CD4-positive, alpha-beta T cell treated with Interleukin-10 for 1 hour (primary cell): ENCODE measurements at regions not wholly inside any gene's neighbourhood (a gene's known extent, or its start where the extent isn't known, plus 50 kb on each side); places are given as distances from the start of the nearest gene placed in this dataset.

ENCODE experiments used
- DNase-seq: peaks from one replicate; pipeline ENCODE4 v3.0.0-alpha.2; 2020

DNA sequence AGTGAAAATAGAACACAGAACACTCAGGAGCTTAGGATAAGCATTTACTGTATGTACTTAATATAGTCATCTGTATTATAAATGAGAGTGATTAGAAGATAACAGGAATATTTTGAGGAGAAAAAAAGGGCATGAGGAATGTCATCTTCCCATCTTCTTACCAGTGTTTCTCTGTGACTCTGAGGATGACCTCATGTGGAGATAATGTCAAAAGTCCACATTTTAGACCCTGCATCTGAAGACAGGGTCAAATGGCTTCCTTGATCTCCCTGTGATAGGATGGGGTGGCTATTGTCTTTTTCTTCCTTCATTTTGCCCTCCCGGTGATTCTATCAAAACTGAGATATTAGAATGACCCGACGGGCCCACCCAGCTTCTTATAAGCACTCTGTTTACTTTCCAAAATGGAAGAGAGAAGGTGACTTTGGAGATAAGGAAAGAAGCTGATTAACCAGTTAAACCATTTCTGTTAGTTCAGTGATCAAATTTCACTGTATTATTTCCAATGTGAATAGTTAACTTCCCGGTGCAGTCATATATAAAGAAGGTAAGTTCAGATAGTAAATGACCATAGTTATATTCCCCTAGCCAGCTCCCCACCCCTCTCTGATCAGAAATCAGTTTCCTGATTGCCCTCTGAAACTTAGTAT is 115.7 kb upstream of the SALL4 start:
- no peak for DNase-seq

GRCh38 chr20:51916244-51916643 is 113.9 kb upstream of the SALL4 start:
- DNase-seq, result no peak

- no peak for DNase-seq
Observed at GRCh38 chr20:51914758-51915157, 112.4 kb upstream of the SALL4 start.

DNA sequence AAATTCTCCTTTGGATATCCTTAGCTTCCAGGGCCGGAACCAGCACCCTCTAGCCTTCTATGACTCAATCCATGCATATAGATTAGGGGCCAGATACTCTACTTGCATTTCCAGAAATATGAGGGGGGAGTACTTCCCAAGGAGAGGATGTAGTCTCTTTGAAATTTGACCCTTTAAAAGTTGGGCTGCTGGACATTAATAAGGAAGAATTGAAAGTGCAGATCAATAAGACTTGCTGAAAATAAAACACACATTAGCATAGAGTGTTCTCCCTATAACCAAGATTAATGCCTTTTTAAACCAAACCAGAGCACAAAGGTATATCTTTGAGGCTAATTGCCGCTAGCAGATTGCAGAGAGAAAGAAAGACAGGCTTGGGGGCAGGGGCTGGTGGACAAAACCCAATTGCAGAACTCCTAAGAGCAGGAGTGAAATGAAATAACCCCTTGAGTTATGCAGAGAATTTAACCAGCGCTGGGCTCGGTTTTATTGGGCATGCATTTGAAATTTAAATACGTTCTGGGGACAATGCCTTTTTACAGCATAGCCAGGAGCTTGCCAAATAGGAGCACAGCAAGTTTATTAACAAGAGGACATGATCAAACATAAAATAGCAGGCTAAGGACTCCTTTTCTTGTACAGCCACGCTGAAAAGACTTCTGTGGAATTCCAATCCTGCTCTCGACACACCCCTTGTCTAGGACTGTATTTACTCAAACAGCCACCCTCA is 108.2 kb upstream of the SALL4 start:
- DNase-seq, result no peak

GRCh38 chr20:51906679-51907078 is 104.4 kb upstream of the SALL4 start:
- DNase-seq, result no peak

DNA sequence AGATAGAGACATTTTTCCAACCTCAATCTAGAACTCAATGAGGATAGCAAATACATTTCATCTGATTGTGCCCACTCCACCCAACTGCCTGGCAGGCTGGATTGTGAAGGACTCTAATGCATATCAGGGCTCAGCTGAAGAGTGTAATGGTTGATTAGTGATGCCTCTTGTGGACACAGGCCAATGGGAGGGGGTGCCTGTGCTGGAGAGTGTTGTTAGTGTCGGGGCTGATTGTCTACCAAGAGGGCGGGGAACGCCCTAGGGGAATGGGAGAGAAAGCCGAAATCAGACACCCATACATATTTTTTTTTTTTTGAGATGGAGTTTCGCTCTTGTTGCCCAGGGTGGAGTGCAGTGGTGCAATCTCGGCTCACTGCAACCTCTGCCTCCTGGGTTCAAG is 103.7 kb upstream of the SALL4 start:
- DNase-seq, result no peak

DNA sequence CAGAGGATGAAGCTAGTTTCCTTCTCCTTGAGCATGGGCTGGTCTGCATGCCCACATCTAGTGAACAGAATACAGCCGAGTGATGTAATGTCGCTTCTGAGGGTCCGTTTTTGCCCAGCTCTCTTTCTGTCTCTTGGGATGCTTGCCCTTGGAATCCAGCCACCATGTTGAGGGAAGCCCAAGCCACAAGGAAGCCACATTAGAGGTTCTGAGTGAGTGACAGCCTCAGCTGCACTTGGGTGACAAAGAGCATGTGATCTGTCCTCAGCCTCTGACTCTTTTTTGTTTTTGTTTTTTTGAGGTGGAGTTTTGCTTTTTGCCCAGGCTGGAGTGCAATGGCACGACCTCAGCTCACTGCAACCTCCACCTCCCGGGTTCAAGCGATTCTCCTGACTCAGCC is 100.6 kb upstream of the SALL4 start:
- no peak for DNase-seq

DNA sequence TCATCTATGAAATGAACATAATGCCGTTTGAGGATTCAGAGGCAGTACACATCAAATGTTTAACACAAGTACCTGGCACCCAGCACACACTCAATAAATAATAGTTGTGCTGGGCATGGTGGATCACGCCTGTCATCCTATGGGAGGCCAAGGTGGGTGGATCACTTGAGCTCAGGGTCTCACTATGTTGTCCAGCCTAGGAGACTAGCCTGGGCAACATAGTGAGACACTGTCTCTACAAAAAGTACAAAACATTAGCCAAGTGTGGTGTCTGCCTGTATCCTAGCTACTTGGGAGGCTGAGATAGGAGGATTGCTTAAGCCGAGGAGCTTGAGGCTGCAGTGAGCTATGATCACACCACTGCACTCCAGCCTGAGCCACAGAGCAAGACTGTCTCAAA is 98.1 kb upstream of the SALL4 start:
- no peak for DNase-seq

DNA sequence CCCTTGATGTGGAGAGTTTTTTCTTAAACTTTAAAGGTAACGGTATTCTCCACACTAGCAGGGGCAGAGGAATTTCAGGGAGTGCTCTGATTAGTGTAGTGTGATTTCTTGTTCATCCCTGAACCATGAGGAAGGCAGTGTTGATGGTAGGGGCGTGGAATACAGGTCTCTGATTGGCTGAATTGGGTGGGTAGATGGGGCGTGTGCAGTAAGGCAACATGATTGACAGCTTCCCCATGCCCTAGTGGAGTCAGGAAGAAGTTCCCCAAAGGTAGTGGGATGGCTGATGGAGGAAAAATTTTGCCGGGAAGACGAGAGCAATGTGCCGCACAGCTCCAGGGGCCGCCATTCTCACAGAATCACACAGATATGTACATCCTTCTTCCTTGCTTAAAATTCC is 97.4 kb upstream of the SALL4 start:
- DNase-seq, result no peak

- DNase-seq, result no peak
Observed at GRCh38 chr20:51898788-51899187, 96.5 kb upstream of the SALL4 start.

GRCh38 chr20:51894619-51895018 is 92.3 kb upstream of the SALL4 start:
- no peak for DNase-seq

- DNase-seq, result no peak
Observed at GRCh38 chr20:51894201-51894600, 91.9 kb upstream of the SALL4 start.

DNA sequence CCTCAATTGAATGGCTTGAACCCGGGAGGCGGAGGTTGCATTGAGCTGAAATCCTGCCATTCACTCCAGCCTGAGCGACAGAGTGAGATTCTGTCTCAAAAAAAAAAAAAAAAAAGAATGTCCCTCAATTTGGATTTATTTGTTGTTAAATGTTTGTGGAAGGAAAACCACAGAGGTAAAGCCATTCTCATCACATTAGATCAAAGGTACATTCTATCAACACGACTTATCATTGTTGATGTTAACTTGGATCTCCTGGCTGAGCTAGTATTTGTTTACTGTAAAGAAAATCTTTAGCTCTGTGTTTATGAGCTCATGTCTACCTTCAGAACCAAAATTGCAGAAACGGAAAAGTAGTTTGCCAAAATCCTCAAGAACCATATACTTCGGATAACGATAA is 91.4 kb upstream of the SALL4 start:
- no peak for DNase-seq

DNA sequence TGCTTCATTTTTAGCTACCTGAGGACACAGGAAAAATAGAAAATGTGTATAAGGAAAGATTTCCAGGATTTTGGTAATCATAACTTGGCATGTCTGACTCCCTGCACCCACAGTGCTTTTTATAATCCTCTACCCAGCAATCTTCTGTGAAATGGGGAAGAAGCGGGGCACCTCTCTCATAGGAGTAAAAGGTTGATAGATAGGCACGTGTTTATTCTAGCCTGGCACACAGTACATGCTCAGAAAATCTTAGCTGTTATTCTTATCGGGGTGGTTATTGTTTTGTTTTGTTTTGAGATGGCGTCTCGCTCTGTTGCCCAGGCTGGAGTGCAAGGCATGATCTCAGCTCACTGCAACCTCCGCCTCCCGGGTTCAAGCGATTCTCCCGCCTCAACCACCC is 87.7 kb upstream of the SALL4 start:
- DNase-seq, result no peak

GRCh38 chr20:51889466-51889865 is 87.1 kb upstream of the SALL4 start:
- DNase-seq, result no peak

GRCh38 chr20:51888291-51888690 is 86.0 kb upstream of the SALL4 start:
- DNase-seq, result no peak

GRCh38 chr20:51886891-51887608 is 84.7 kb upstream of the SALL4 start:
- no peak for DNase-seq

- no peak for DNase-seq
Observed at GRCh38 chr20:51886341-51886740, 84.0 kb upstream of the SALL4 start.

- no peak for DNase-seq
Observed at GRCh38 chr20:51884561-51884960, 82.2 kb upstream of the SALL4 start.

- no peak for DNase-seq
Observed at GRCh38 chr20:51880188-51880587, 77.9 kb upstream of the SALL4 start.

DNA sequence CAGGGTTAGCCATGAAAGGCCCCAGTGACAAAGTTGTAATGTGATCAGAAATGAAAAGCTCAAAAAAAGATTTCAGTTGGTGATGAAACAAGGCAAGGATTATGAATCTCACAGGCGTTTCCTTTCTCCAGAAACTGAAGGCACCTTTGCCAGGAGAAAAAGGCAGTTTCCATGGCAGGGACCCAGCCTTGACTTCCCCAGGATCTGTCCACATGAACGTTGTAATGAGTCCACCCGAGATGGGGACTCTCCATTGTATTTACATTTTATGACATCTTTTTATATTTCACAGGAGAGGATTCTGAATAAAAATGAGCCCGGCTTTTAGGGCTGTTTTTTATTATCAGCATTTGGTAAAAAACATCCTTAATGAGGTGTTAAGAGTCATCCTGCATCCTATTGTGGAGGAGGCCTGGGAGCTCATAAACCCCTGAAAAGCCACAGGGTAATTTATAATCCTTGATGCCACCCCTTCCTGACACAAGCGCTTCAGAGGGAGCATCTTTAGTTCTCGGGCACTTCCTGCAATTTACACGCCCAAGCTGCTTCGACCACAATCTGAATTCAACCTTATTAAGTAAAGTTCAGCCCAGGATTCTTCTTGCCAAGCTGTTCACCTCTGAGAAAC is 74.1 kb upstream of the SALL4 start:
- DNase-seq, result no peak

DNA sequence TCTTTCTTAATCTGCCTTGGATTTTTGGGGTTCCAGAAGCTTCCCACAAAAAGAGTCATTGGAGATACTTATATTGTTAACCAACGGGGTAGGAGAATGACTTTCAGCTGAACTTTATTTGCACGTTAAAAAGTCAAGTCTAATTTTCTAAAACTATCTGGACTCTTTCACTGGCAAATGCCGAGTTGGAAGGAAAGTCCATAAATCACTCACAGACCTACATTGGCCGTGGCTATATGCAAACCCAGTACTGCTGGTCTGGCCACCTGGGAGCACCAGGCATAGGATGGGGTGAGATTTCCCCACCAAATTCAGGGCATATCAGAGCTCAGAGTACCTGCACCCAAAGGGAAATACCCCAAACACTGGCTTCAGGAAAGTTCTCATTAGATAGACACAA is 71.3 kb upstream of the SALL4 start:
- DNase-seq, result no peak

- DNase-seq, result no peak
Observed at GRCh38 chr20:51871943-51872342, 69.6 kb upstream of the SALL4 start.

GRCh38 chr20:51869002-51869401 is 66.7 kb upstream of the SALL4 start:
- no peak for DNase-seq
